GM23338 (cell line): ENCODE measurements at regions not wholly inside any gene's neighbourhood (a gene's known extent, or its start where the extent isn't known, plus 50 kb on each side); places are given as distances from the start of the nearest gene placed in this dataset.

ENCODE experiments used
- CREB1 ChIP-seq: fragments of 250-450 bp; sonication (Bioruptor Pico); IDR thresholded peaks from 2 replicates; pipeline ENCODE4 v1.5.0; 2020; ENCODE audit warnings: low read depth, mild to moderate bottlenecking, moderate library complexity
- EZH2 ChIP-seq: fragments of 200-600 bp; sonication (generic); IDR thresholded peaks from one replicate; pipeline ENCODE4 v1.8.0; 2017; ENCODE audit warnings: antibody characterized with exemption, mild to moderate bottlenecking, low read depth; ENCODE audit not compliant: unreplicated experiment
- EZH2phosphoT487 ChIP-seq: fragments of 200-600 bp; sonication (generic); IDR thresholded peaks from one replicate; pipeline ENCODE4 v1.8.1; 2018; ENCODE audit warnings: antibody characterized with exemption; ENCODE audit not compliant: unreplicated experiment
- JUNB ChIP-seq: IDR thresholded peaks from one replicate; pipeline ENCODE4 v1.6.1; 2016; ENCODE audit warnings: antibody characterized with exemption; ENCODE audit not compliant: unreplicated experiment
- NANOG ChIP-seq: IDR thresholded peaks from 2 replicates; pipeline ENCODE4 v1.6.1; 2016; ENCODE audit warnings: antibody characterized with exemption, borderline replicate concordance
- POLR2AphosphoS5 ChIP-seq: IDR thresholded peaks from 2 replicates; pipeline ENCODE4 v1.6.1; 2016; ENCODE audit warnings: antibody characterized with exemption, low read depth
- STAT1 ChIP-seq: IDR thresholded peaks from one replicate; pipeline ENCODE4 v1.6.1; 2016; ENCODE audit warnings: antibody characterized with exemption; ENCODE audit not compliant: unreplicated experiment
- TF ChIP-seq, protein P1 (sequence below), 2 experiments: fragments of 200-600 bp in 1 of 2; sonication (generic) in 1 of 2; conservative IDR thresholded peaks; 2 replicates each; pipeline versions ENCODE4 v1.5.1 to v1.6.1; 2016 to 2017; ENCODE audit warnings: antibody characterized with exemption in 2 of 2, low read depth in 2 of 2, mild to moderate bottlenecking in 2 of 2, moderate library complexity in 1 of 2
- TF ChIP-seq, protein P2 (sequence below): IDR thresholded peaks from 2 replicates; pipeline ENCODE4 v1.6.1; 2016; ENCODE audit warnings: antibody characterized with exemption
- TF ChIP-seq, protein P3 (sequence below): IDR thresholded peaks from one replicate; pipeline ENCODE4 v1.6.1; 2018; ENCODE audit warnings: antibody characterized with exemption; ENCODE audit not compliant: unreplicated experiment

DNA sequence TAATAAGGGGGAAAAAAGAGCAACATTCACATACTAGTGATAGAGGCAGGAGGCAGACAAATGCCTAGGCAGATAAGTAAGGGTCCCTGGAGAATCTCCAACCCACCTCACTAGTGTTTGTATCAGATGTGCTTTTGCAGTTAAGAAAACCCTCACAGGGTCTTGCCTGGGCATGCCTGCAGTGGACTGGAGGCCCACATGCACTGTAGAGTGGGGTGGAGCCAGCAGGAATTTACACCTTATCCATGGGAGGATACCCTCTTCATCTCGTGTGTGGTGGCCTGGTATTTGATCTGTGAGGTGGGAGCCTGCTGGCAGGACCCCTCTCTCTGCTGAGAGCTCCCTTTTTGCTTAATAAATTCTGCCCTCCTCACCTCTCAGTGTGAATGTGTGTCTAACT is 238.0 kb upstream of the SLC16A7 start:
- no peak for TF ChIP-seq POLR2AphosphoS5
- TF ChIP-seq CREB1 (CRISPR knock-in tag), result no peak
- TF ChIP-seq, protein P1, sequence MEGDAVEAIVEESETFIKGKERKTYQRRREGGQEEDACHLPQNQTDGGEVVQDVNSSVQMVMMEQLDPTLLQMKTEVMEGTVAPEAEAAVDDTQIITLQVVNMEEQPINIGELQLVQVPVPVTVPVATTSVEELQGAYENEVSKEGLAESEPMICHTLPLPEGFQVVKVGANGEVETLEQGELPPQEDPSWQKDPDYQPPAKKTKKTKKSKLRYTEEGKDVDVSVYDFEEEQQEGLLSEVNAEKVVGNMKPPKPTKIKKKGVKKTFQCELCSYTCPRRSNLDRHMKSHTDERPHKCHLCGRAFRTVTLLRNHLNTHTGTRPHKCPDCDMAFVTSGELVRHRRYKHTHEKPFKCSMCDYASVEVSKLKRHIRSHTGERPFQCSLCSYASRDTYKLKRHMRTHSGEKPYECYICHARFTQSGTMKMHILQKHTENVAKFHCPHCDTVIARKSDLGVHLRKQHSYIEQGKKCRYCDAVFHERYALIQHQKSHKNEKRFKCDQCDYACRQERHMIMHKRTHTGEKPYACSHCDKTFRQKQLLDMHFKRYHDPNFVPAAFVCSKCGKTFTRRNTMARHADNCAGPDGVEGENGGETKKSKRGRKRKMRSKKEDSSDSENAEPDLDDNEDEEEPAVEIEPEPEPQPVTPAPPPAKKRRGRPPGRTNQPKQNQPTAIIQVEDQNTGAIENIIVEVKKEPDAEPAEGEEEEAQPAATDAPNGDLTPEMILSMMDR (conservative IDR thresholded peaks at IDR 0.05; ENCODE audit: low read depth in 2 of 2), result no peak
- no peak for TF ChIP-seq JUNB
- TF ChIP-seq EZH2phosphoT487, result no peak
- TF ChIP-seq EZH2, result no peak
- TF ChIP-seq, protein P2, sequence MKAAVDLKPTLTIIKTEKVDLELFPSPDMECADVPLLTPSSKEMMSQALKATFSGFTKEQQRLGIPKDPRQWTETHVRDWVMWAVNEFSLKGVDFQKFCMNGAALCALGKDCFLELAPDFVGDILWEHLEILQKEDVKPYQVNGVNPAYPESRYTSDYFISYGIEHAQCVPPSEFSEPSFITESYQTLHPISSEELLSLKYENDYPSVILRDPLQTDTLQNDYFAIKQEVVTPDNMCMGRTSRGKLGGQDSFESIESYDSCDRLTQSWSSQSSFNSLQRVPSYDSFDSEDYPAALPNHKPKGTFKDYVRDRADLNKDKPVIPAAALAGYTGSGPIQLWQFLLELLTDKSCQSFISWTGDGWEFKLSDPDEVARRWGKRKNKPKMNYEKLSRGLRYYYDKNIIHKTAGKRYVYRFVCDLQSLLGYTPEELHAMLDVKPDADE, result no peak
- TF ChIP-seq, protein P3, sequence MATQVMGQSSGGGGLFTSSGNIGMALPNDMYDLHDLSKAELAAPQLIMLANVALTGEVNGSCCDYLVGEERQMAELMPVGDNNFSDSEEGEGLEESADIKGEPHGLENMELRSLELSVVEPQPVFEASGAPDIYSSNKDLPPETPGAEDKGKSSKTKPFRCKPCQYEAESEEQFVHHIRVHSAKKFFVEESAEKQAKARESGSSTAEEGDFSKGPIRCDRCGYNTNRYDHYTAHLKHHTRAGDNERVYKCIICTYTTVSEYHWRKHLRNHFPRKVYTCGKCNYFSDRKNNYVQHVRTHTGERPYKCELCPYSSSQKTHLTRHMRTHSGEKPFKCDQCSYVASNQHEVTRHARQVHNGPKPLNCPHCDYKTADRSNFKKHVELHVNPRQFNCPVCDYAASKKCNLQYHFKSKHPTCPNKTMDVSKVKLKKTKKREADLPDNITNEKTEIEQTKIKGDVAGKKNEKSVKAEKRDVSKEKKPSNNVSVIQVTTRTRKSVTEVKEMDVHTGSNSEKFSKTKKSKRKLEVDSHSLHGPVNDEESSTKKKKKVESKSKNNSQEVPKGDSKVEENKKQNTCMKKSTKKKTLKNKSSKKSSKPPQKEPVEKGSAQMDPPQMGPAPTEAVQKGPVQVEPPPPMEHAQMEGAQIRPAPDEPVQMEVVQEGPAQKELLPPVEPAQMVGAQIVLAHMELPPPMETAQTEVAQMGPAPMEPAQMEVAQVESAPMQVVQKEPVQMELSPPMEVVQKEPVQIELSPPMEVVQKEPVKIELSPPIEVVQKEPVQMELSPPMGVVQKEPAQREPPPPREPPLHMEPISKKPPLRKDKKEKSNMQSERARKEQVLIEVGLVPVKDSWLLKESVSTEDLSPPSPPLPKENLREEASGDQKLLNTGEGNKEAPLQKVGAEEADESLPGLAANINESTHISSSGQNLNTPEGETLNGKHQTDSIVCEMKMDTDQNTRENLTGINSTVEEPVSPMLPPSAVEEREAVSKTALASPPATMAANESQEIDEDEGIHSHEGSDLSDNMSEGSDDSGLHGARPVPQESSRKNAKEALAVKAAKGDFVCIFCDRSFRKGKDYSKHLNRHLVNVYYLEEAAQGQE, result no peak
- no peak for TF ChIP-seq STAT1
- no peak for TF ChIP-seq NANOG
